Type B pancreatic cell (in vitro differentiated cells): ENCODE measurements at regions not wholly inside any gene's neighbourhood (a gene's known extent, or its start where the extent isn't known, plus 50 kb on each side); places are given as distances from the start of the nearest gene placed in this dataset.

Experiments used
- DNase-seq: peaks from one replicate; pipeline ENCODE4 v3.0.0; 2021; ENCODE audit warnings: mixed read lengths; ENCODE audit not compliant: unreplicated experiment; ENCODE audit errors: extremely low spot score
- H3K27ac Mint-ChIP-seq: 2 replicates; pipeline ENCODE4 v1.8.0; 2021; ENCODE audit warnings: mild to moderate bottlenecking, mixed read lengths
- H3K27me3 Mint-ChIP-seq: 2 replicates; pipeline ENCODE4 v1.8.0; 2021; ENCODE audit warnings: mixed read lengths
- H3K36me3 Mint-ChIP-seq: 2 replicates; pipeline ENCODE4 v1.8.0; 2021; ENCODE audit warnings: mixed read lengths
- H3K4me1 Mint-ChIP-seq: one replicate; pipeline ENCODE4 v1.8.0; 2021; ENCODE audit warnings: mixed read lengths; ENCODE audit not compliant: unreplicated experiment
- H3K4me3 Mint-ChIP-seq: 2 replicates; pipeline ENCODE4 v1.8.0; 2021; ENCODE audit warnings: mild to moderate bottlenecking, mixed read lengths
- H3K9me3 Mint-ChIP-seq: 2 replicates; pipeline ENCODE4 v1.8.0; 2021; ENCODE audit warnings: mixed read lengths
- CTCF ChIP-seq: fragments of 200-600 bp; sonication (generic); conservative IDR thresholded peaks from 2 replicates; pipeline ENCODE4 v1.5.0; 2021; ENCODE audit warnings: antibody characterized with exemption, mild to moderate bottlenecking

- no peak for DNase-seq
- peaks cover 38% of the 10 kb centered on the region for H3K4me1 Mint-ChIP-seq
- no peaks in the 10 kb centered on the region for H3K27me3 Mint-ChIP-seq
- no peak overlapping the region for H3K27ac Mint-ChIP-seq
- H3K9me3 Mint-ChIP-seq: peaks cover 11% of the 10 kb centered on the region
- H3K4me3 Mint-ChIP-seq: no peak overlapping the region
- no peak for TF ChIP-seq CTCF
- H3K36me3 Mint-ChIP-seq: no peaks in the 10 kb centered on the region
Measured at GRCh38 chr21:34276711-34277425, 86.9 kb upstream of the KCNE2 start.

GRCh38 chr21:34278451-34278850 is 85.4 kb upstream of the KCNE2 start:
- TF ChIP-seq CTCF: no peak
- Mint-ChIP-seq H3K9me3 (peaks cover 13% of the 10 kb centered on the region), H3K4me1 (peaks cover 41% of the 10 kb centered on the region), H3K4me3 (no peak overlapping the region), H3K36me3 (no peaks in the 10 kb centered on the region), H3K27me3 (peaks cover 3% of the 10 kb centered on the region), H3K27ac (no peak overlapping the region)
- no peak for DNase-seq

- peaks cover 41% of the 10 kb centered on the region for H3K4me1 Mint-ChIP-seq
- TF ChIP-seq CTCF: no peak
- peaks cover 6% of the 10 kb centered on the region for H3K27me3 Mint-ChIP-seq
- no peak overlapping the region for H3K4me3 Mint-ChIP-seq
- no peak for DNase-seq
- H3K27ac Mint-ChIP-seq: no peak overlapping the region
- H3K9me3 Mint-ChIP-seq: peaks cover 14% of the 10 kb centered on the region
- peaks cover 4% of the 10 kb centered on the region for H3K36me3 Mint-ChIP-seq
Measured at GRCh38 chr21:34279285-34279684, 84.5 kb upstream of the KCNE2 start.

- Mint-ChIP-seq H3K36me3 (peaks cover 4% of the 10 kb centered on the region), H3K27ac (peak overlapping the region; percentile 56)
- DNase-seq: no peak
Measured at GRCh38 chr21:34279883-34280282, 83.9 kb upstream of the KCNE2 start.

GRCh38 chr21:34280389-34280795 is 83.4 kb upstream of the KCNE2 start:
- DNase-seq: no peak
- H3K4me3 Mint-ChIP-seq: no peak overlapping the region
- peaks cover 17% of the 10 kb centered on the region for H3K9me3 Mint-ChIP-seq
- peaks cover 41% of the 10 kb centered on the region for H3K4me1 Mint-ChIP-seq
- peaks cover 6% of the 10 kb centered on the region for H3K27me3 Mint-ChIP-seq
- no peak for TF ChIP-seq CTCF
- peaks cover 4% of the 10 kb centered on the region for H3K36me3 Mint-ChIP-seq
- H3K27ac Mint-ChIP-seq: peak overlapping the region; percentile 56

More at GRCh38 chr21:34279883-34280282, 83.9 kb upstream of the KCNE2 start:
- H3K4me3 Mint-ChIP-seq: no peak overlapping the region
- peaks cover 15% of the 10 kb centered on the region for H3K9me3 Mint-ChIP-seq
- H3K4me1 Mint-ChIP-seq: peaks cover 41% of the 10 kb centered on the region
- peaks cover 6% of the 10 kb centered on the region for H3K27me3 Mint-ChIP-seq
- TF ChIP-seq CTCF: no peak
